GM21717 (cell line): ENCODE measurements at regions not wholly inside any gene's neighbourhood (a gene's known extent, or its start where the extent isn't known, plus 50 kb on each side); places are given as distances from the start of the nearest gene placed in this dataset.

Experiments
- ATAC-seq: cut with Tn5 transposase; IDR thresholded peaks from one replicate; pipeline ENCODE4 v1.9.1; 2021; ENCODE audit warnings: mild to moderate bottlenecking, moderate library complexity; ENCODE audit not compliant: unreplicated experiment

DNA sequence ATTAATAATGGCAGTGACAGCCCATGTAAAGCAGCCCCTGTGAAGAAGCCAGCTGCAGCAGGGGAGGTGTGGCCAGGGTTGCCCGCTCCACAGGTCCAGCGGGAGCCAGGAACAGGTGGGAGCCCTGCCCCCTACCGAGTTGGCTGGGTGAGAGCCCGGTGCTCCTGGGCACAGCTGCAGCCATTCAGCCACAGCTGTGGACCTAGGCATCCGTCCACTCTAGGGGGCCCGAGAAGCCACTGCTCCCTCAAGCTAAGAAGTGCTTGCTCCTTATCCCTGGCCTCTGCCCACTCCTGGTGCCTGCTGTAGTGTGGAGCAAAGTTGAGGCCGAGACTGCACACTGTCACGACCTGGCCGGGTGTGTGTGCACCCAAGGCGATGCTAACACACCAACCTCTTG, 1469.0 kb downstream of the PCDH7 start:
- ATAC-seq = no peak

DNA sequence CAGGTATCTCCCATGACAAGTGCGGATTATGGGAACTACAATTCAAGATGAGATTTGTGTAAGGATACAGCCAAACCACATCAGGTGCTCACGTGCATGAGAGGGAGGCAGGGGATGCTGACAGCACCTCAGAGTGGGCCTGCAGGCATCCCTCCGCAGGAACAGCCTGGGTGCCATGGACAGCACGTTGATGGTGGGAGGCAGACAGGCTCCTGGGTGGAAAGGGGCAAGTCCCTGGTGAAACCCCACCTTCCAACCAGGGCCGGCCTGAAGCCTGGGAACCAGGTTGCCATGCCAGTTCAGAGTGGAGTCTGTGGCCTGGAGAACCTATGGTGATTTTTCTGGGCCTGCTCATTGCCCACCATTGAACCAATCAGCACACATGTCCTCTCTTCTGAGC, 1469.6 kb downstream of the PCDH7 start:
- no peak for ATAC-seq

DNA sequence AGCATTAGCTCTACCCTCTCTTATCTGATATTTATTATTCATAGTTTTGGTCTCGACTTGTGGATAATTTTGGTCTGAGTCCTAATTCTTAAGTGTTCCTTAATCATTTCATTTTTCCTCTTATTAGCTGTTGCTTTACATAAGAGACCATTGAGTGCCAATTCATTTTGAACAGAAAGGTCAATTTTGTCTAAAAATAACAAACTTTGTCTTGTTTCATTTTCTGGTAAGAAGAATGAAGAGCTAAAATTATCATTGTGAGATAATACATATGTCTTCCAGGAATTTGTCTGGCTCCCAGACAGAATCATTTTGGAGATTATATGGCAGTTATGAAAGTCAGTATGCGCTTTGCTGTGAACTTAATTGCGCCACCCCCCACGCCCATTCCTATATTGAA, 1471.8 kb downstream of the PCDH7 start:
- no peak for ATAC-seq

DNA sequence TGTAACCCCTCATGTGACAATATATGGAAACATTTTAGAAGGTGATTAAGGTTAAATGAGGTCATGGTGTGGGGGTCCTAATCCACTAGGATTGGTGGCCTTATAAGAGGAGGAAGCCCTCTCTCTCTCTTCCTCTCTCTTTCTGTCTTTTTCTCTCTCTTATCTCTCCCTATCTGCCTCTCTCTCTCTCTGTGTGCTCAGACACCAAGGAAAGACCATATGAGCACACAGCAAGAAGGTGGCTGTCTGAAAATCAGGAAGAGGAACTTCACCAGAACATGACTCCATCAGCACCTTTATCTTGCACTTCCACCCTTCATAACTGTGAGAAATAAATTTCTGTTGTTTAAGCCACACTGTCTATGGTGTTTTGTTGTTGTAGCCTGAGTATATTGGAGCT, 1472.2 kb downstream of the PCDH7 start:
- ATAC-seq = no peak

DNA sequence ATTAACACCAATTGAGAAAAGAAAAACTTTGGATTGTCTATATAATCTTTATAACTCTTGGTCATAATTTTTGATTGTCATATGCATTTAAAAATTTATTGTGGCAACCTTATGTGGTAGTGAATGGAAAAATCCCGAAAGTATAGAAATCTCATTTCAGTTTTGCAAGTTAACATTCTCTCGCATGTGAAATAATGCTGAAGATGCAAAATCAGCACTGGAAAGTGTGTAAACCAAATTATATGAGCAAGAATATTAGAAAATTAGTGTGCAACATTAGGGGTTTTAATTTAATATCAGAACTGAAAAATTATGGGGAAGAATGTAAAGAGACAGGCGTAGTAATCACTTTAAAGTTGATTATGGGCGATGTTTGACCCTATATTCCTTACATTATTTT, 1472.8 kb downstream of the PCDH7 start:
- no peak for ATAC-seq

DNA sequence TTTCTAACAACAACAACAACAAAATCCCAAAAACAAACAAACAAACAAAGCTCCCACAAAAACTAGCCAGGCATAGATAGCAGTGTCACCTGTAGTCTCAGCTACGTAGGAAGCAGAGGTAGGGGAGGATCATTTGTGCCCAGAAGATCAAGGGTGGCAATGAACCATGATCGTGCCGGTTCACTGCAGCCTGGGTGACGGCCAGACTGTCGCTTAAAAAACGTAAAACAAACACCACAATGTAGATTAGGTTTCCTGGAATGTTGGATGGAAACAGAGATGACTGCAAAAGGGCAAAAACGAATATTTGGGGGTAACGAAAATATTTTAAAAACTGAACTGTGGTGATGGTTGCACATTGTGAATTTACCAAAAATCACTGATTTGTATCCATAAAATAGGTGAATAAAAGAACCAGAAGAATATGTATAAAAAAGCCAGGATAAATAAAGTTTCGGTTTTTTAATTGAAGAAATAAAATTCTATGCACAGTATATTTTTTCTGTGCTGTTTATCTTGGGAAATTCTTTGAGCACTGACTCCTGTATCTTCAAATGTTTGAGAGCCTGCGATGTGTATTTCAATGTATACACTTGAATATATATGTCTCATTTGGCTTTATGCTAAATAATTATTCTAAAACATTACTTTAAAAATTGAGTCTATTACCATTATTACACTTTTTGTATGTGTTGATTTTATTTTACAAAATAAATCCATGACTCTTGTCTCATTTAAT, 1477.0 kb downstream of the PCDH7 start:
- no peak for ATAC-seq

DNA sequence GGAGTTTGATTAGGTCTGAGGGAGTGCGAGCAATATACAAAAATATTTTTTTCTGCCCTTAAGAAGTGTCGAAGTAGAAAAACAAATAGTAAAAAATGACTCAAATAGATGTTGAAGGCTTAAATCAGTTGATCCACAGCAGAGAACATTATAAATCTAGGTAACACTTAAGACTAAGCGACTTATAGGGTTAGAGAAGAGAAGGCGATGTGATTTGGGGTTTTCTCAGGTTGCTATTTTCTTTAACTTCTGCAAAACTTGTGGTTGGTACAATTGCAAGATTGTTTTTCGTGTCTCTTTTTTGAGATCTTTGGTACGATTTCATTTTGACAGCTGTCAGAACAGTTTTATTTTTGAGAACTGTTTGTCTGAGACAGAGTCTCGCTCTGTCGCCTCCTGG, 1479.5 kb downstream of the PCDH7 start:
- ATAC-seq = no peak

DNA sequence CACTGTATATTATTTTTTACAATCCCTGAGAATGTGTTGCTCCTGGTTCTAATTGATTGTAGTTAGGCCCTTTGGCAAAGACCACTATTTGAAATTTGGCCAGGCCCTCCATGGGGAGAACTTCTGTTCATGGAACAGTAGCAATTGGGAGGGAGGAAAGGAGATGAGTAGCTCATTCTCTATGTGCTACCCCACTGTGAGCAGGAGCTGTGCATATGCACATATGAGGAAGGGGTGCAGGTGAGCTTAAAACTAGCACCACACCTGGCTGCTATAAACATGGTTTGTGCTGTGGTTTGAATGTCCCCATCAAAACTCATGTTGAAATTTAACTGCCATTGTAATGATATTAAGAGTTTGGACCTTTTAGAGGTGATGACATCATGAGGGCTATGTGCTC, 1483.2 kb downstream of the PCDH7 start:
- ATAC-seq = no peak

DNA sequence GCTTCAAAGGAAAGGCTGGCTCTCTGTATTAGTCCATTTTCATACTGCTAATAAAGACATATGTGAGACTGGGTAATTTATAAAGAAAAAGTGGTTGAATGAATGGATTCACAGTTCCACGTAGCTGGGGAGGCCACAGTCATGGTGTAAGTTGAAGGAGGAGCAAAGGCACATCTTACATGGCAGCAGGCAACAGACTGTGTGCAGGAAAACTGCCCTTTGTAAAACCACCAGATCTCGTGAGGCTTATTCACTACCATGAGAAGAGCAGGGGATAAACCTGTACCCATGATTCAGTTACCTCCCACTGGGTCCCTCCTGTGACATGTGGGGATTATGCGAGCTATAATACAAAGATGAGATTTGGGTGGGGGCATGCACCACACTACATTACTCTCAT, 1486.6 kb downstream of the PCDH7 start:
- no peak for ATAC-seq

DNA sequence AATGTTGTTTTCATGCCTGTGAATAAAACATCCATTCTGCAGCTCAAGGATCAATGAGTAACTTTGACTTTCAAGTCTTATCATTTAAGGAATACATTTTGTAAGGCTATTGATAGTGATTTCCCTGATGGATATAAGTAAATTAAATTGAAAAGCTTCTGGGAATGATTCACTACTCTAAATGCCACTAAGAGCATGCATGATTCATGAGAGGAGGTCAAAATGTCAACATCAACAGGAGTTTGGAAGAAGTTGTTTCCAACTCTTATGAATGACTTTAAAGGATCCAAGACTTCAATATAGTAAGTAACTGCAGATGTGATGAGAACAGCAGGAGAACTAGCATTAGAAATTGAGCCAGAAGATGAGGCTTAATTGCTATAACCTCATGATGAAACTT, 1487.3 kb downstream of the PCDH7 start:
- ATAC-seq = no peak

DNA sequence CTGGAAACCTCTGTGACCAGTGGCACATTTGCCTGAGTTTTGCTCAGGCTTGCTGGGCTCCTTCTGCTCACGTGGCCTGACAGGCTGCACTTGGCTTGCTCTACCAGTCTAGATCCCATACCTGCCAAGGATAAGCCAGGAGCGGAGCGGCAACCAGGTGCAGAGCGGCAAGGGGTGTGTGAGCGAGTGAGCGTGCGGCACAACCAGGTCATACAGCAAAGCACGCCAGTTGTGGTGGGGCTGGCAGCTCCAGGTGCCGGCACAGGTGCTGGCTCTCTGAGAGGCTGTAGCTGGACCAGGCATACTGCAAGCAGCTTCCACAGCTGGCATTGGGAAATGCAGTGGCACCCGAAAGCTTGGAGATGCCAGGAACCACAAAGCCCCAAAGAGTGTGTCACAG, 1495.1 kb downstream of the PCDH7 start:
- ATAC-seq = no peak

DNA sequence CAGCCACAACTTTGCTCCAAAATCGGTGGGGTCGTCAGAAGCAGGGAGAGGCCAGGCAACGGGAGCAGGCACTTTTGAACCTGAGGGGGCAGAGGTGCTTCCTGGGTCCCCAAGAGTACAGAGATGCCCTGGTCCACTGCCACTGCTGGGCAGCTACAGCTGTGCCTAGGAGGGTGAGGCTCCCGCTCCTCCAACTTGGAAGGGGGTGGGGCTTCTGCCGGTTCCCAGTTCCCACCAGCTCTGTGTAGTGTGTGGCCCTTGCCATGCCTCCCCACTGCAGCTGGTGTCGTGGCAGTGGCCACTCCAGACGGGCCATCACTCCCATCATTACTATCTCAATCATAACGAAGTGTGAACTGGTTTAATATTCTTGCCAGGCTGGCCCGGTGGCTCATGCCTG, 1496.3 kb downstream of the PCDH7 start:
- no peak for ATAC-seq

DNA sequence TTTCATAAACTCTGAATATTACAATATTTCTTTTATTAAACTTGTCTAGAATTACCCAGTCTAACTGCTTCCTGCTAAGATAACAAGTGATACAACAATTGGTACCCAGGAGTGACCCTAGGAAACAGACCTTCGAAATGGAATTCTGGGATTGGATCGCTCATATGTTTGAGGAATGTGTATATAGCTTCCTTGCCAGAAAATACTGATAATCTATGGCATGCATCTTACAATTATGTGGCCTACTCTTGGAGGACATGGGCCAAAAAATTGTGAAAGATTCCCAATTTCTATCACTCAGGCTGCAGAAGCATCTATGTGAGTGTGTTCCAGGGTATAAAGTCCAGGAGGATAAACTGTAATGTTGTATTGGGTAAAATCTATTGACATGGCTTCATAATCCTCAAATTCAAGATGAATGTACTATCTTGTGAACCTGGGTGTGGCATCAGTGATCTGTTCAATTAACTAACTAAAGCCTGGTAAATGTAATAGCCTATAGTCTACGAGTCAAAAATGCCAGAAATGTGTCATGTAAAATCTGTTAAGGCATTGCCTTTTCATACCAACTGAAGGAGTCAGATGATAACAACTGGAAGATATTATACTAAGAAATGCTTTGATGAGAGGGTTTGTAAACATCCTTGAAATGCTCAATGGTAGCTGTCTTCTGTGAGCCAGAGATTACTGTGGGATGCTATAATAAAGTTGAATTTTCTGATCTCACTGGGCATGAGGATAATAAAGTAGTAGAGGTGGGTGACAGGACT, 1499.3 kb downstream of the PCDH7 start:
- no peak for ATAC-seq

DNA sequence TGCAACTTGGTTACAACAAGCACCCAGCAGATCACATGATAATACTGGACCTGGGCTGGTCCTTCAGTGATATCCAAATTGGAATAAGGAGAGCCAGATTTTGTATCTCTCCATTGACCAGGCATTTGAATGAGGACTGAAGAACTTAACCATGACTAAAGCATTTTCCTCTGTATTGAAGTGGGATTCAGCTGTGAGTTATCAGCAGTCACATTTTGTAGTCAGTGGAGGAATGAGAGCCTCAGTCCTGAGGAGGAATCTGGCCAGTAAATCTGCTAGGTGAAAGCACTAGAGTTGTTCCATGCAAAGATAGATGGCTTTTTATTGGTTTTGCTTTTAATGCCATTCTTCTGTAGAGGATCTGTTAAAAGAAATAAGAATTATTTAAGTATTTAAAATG, 1506.0 kb downstream of the PCDH7 start:
- ATAC-seq = no peak

DNA sequence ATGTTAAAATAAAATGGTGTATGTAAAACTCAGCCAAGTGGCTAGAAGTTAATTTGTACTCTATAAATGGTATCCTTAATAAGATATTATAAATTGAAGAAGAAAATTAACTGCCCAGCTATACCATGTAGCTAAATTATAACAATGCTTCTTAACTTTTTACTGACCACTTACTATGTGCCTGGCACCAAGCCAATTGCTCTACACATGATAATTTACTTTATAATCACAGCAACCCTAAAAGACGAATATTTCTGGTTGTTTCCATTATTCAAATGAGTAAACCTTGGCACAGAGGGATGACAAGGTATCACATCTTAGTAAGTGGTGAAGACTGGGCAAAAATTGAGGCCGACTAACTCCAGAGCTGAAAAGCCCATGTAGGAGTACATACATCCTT, 1506.6 kb downstream of the PCDH7 start:
- no peak for ATAC-seq

DNA sequence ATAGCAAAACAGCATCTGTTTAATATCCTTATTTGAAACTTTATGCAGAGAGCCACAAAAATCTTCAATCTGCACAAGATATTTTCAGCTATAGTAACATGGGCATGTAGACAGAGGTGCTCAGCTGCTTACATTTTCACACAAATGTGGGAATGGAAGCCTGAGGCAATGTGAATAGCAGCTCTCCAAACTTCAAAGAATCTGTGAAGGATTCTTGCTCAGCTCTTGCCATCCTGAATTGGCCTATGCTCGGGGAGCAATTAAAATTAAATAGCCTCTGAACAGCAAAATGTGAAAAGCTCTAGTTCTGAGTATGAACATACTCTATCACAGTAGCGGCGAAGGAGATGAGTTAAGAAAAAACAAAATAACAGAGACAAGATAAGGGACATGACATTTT, 1523.8 kb downstream of the PCDH7 start:
- no peak for ATAC-seq

DNA sequence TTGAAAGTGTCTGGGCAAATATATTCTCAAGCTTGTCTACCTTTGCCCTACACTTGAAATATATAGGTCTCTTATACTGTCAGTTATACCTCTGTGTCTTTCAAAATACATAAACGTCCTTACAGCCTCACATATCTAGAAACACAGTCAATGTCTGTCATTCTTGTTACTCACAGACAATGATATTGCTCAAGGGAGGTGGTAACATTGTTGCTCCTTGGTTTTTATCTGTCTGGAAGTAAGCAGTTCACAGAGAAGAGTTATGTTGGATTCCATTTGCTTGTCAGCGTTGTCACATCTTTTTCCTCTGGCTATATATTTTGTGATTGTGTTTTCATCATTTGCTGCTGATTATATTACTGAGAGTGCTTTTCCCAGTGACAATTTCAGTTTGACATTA, 1528.9 kb downstream of the PCDH7 start:
- ATAC-seq = no peak

DNA sequence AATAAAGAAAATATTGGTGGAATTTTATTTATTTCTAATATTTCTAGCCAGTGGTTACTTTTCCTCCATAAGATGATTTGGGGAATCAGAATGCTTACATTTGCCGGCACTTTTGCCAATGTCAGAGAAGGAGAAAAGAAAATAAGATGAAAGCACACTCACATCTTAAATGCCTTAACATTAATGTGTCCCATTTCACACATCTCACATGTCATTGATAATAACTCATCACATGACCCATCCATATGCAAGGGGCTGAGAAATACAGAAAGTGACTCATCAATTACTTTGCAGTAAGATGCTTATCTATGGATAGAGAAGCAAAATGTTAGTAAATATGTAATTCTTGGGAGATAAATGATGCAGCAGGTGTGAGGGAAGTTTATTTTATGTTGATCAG, 1531.0 kb downstream of the PCDH7 start:
- ATAC-seq = no peak

DNA sequence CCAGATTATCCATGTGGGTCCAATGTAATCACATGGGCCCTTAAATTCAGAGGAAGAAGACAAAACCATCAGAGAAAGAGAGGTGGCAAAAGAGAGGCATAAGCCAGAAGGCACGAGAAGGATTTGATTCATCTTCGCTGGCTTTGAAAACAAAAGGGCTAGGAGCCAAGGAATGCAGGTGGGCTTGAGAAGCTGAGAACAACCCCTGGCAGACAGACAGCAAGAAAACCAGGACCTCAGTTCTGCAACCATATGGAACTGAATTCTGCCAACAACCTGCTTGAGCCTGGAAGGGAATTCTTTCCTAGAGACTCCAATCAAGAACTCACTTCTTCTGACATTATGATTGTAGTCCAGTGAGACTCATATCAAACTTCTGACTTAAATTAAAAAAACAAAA, 1531.8 kb downstream of the PCDH7 start:
- ATAC-seq = no peak

DNA sequence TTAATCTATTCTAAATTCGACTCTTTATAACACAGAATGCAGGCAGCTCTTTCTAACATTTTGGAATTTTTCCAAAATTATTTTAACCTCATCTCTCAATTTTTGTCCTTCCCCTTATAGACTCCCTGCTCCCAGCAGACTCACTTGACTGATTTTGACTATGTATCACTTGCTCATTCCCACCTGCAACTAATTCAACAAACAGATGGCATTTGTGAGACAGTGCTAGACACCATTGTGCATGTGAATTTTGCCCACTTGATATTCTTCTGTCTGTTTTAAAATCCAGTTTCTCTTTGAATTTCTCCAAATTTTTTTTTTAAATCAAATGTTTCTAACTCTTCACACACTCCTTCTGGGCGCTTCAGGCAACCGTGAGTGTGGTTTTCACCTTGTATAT, 1534.0 kb downstream of the PCDH7 start:
- no peak for ATAC-seq

DNA sequence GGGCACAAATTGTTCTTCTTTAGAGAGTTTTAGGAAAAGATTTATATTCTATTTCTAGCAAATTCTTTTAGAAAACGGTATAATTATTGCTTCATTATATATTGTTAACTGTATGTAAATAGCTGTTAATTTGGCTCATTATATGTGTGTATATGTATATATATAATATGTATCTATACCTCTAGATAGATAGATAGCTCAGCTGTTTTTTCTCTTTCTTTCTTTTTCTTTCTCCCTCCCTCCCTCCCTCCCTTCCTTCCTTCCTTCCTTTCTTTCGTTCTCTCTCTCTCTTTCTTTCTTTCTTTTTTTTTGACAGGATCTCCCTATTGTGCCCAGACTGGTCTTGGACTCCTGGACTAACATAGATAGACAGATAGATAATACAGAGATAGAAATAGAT, 1538.8 kb downstream of the PCDH7 start:
- ATAC-seq = no peak

DNA sequence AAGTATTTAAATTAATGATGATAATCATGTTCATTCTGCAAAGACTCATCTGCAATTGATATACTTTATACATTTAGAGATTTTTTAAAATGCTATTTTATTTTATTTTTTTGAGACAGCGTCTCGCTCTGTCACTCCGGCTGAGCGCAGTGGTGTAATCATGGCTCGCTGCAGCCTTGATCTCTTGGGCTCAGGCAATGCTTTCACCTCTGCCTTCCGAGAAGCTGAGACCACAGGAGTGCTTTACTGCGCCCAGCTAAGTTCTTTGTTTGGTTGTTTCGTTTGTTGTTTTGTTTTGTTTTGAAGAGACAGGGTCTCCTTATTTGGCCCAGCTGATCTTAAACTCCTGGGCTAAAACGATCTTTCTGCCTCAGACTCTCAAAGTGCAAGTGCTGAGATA, 1541.0 kb downstream of the PCDH7 start:
- ATAC-seq = no peak

DNA sequence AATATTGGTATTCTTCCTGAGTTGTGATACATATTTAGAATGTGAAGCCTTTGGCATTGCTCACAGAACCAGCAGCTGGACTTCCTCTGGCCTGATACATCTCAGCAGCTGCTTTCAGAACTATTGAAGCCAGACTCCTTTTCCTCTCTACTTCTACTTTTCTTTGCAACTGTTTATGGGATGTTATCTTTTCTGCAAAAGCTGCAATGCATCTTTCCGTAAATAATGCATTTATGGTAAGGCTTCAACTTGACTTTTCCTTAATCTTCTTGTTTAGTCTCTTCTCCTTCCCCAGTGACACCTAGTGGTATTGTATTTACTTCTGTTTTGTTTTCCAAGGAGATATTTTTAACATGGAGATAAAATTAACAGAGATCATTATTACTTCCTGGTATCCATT, 1548.7 kb downstream of the PCDH7 start:
- ATAC-seq = no peak
